Hematopoietic multipotent progenitor cell treated with erythropoietin and hydrocortisone succinate and interleukin-3 and kit ligand, for 4 days (in vitro differentiated cells): ENCODE measurements at regions not wholly inside any gene's neighbourhood (a gene's known extent, or its start where the extent isn't known, plus 50 kb on each side); places are given as distances from the start of the nearest gene placed in this dataset.

ENCODE experiments used
- DNase-seq: peaks from one replicate; pipeline ENCODE4 v3.0.0-alpha.2; 2015

GRCh38 chr12:90899456-90900182, 55.4 kb downstream of the CCER1 start:
- DNase-seq = no peak

- DNase-seq = no peak
Measured at GRCh38 chr12:90897986-90898385, 57.0 kb downstream of the CCER1 start.

- no peak for DNase-seq
Measured at GRCh38 chr12:90897316-90897715, 57.7 kb downstream of the CCER1 start.

DNA sequence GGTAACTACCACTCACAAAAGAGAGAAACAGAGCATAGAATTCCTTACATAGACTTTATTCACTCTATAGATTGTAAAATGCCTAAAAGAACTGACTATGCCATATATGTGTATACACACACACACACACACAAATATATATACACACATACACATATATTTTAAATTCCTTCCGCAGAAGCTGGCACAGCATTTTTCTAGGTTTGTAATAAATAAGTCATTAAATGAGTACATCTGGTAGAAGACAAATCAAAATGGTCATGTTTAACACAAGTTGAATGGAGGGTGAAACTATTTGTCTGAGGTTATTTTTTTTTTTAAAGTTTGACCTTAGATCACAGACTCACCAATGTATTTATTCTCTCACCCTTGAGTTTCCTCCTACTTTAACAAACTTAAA, 58.2 kb downstream of the CCER1 start:
- DNase-seq = no peak

- DNase-seq = no peak
Measured at GRCh38 chr12:90896164-90896563, 58.8 kb downstream of the CCER1 start.

- DNase-seq = no peak
Measured at GRCh38 chr12:90888316-90888715, 66.7 kb downstream of the CCER1 start.

DNA sequence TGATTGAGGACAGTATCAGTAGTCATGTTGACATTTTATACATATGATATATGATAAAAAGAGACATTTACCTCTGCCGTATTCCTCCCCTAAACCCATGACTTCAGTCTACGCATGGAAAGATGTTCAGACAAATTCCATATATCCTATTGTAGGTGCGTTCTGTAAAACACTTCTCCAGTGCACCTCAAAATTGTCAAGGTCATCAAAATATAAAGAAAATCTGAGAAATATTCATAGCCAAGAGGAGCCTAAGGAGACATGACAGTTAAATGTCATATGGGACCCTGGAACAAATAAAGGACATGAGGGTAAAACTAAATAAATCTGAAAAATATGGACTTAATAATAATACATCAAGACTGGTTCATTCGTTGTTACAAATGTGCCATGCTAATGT, 71.5 kb downstream of the CCER1 start:
- no peak for DNase-seq

- no peak for DNase-seq
Measured at GRCh38 chr12:90871726-90872096, 83.3 kb downstream of the CCER1 start.

- no peak for DNase-seq
Measured at GRCh38 chr12:90870971-90871725, 83.8 kb downstream of the CCER1 start.

DNA sequence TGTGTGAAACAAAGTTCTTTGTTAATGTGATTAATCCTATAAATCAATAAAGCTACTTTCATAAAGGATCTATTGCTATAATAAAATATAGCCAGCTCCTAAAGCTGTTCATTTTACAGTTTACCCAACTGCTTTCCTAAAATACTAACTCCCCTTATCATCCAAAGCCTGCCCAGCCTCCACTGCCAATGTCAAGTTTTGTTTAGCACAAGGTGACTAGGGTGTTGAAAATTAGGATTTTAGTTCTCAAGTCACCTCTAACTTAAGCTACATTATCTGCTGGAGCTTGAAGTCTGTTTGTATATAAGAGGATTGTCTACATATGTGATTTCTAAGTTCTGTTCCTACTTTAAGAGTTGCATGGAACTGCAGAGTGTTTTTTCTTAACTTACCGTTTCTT, 86.3 kb downstream of the CCER1 start:
- no peak for DNase-seq

DNA sequence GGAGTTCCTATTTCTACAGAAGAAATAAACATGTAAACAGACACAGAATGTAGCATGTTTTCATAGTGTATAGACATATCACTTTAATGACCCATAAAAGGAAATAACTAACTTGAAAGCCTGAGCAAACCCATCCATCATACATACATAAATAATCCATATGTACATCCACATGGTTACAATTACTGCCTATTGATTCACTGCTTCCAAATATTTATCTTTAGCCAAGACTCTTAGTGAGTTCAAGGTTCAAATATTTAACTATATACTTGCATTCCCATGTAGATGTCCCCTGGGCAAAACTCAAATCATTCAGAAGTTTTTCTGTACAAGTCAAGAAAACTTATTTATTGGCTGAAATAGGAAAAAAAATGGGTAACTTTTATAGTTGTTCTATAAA, 95.4 kb downstream of the CCER1 start:
- no peak for DNase-seq

DNA sequence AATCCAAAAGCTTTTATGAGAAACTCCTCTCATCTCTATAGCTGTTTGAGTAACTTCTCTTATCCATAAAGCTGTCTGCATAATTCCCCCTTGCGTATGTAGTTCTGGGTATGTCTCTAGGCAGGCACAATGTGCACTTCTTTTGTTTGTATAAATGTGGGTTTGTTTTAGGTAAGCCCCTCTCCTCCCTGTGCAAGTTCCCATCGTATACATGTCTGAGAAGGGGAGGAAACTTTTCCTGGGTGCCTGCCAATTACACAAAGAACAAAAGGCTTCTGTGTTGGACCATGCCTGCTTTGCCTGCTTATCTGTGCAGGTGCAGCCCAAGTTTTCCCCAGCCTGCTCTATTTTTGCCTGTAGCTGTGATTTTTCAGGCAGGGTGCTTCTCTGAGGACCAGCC, 96.7 kb downstream of the CCER1 start:
- no peak for DNase-seq

DNA sequence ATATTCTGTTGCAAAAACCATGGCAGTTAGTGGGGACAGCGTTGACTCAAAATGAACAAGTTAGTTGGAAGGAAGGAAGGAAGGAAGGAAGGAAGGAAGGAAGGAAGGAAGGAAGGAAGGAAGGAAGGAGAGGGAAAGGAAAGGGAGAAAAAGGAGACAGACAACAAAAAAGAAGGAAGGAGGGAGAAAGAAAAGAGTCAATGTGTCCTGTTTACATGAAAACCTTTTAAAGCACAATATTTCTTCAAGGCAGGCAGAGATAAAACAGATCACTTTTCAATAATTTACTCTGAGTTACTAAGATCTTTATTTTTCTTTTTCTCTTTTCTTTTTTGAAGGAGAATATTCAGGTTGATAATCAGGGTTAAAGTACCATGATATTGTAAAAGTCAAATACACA, 99.4 kb downstream of the CCER1 start:
- DNase-seq = no peak

DNA sequence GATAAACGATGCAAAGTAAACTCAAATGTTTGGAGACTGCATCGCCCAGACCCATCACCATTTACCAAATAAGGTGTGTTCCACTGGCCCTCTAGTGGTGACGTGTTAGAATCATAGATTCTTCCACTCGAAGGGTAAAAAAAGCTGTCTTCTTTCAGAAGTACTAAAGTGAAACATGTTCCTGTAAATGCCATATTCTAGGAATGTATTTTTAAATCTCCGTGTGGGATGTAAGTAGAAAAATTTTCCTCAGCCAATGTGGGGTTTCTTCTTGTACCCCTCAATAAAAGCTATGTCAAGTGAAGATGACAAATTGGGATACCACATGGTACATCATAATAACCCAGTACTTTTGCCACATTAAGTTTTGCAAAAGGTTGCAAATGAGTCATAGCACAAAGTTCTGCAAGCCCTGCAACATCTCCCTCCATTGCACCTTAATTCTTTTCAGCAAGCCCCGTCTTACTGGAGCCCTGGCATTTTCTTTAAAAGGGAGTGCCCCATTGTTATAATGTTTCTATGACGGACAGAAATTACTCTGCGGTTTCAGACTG, 100.8 kb downstream of the CCER1 start:
- peak; percentile 57 for DNase-seq

- DNase-seq = no peak
Measured at GRCh38 chr12:90851800-90852718, 102.9 kb downstream of the CCER1 start.

DNA sequence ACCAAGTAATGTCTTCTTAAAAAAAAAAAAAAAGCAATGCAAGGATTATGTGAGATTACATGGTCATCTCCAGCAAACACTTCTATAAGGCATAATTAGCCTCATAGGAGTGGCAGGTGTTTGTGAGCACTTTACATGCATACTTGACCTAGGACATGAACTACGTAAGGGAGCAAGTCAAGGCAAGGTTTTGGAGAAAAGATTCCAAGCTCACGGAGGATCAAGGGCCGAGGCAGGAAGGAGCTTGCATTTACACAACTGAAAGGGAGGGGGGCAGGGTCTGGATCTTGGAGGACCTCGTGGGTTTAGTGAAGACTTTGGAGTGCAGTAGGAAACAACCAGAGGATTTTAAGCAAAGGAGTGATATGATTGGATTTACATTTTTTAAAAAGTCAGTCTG, 112.5 kb downstream of the CCER1 start:
- no peak for DNase-seq

DNA sequence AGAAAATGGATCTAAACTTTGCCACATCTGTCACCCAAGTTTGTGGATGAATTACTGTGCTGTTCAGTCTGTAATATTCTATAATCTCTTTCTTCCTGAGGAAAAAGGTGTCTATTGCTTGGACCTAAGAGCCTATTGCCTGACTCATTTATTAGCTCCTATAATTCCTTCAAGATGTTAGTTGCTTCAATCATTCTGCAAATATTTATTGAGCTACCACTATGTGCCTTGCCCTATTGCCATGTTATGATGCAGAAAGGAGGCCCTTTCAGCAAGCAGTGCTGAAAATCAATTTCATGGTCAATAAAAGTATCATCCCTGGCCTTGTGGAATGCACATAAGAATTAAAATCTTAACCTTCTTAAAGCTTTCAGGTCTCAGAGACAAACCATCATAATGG, 113.6 kb downstream of the CCER1 start:
- no peak for DNase-seq

GRCh38 chr12:90839346-90839745, 115.6 kb downstream of the CCER1 start:
- DNase-seq = no peak

DNA sequence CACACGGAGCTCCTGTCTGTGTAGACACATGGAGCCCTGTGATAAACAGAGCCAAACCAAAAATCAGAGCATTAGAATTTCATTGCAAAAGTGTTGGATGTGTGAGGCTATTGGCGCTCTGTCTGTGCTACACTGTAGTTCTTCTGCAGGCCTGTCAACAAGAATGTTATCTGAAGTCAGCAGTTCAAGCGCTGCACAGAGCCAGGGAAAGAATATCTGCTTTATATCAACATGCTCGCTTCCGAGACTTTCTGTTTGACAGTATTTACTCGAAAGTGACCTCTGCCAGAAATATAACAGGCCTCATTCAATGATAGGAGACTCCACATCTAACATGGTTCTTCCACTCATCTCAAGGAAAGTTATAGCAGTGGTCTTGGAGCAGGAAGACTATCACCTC, 118.3 kb downstream of the CCER1 start:
- no peak for DNase-seq

DNA sequence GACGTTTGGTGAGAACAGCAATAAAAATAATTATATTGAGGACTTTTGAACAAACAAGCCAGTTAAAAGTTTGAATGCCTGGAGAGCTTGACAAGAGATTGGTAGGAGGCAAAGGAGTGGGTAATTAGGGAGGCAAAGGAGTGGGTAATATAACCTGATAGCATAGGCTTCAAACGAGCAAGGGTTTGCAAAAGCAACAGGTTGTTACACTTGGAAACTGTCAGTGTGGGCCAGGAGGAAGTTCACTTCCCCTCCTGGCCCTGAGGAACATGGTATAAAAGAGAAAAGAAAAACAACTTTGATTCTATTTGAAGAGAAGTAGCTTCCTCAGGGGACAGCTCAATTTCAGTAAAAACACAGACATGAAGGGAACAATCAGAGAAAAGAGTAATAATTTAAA, 121.7 kb downstream of the CCER1 start:
- DNase-seq = no peak

DNA sequence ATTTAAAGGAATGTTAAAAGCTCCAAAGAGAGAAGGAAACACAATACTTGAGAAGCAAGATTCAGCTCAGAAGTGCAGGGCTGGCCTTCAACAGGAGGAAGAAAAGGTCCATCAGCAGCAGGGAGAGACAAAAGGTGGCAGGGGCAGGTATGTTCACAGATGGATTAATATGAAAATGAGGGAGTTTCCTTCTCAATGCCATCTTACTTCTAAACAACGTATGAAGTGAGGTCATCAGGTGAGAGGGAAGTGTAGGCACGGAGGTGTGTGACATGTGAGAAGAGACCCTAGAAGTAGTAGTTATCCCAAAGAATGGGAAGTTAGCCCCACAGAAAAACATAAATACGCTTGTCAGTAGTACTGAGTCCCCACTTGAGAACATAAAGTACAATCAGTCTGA, 122.5 kb downstream of the CCER1 start:
- DNase-seq = no peak

GRCh38 chr12:90831712-90832111, 123.3 kb downstream of the CCER1 start:
- DNase-seq = no peak

DNA sequence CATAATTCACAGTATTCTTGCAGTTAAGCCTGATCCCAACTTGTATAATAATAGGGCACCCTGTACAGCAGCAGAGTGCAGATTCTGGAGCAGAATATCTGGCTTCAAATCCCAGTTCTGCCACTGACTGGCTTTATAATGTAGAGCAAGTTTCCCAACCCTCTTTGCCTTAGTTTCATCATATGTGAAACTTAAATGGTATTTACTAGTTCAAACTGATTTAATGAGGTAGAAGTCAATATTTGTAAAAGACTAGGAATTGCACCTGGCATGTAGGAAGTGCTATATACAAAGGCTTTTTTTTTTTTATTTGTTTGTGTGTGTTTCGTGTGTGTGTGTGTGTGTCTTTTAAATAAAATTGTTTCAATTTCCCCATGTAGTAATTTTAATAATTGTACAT, 125.9 kb downstream of the CCER1 start:
- DNase-seq = no peak
